ENCODE measurements at regions not wholly inside any gene's neighbourhood (a gene's known extent, or its start where the extent isn't known, plus 50 kb on each side); places are given as distances from the start of the nearest gene placed in this dataset.
"Not testable (repeated sequence)": the region's sequence is repeated elsewhere in the genome, so short reads cannot be mapped to it uniquely, and the experiment has no call there.

- H4K8ac ChIP-seq (ENCODE audit: low read depth, low read length) = no peak overlapping the region
- H3K4me2 ChIP-seq (ENCODE audit: insufficient read depth, low read length, poor library complexity, severe bottlenecking) = no peak overlapping the region
- H2BK15ac ChIP-seq (ENCODE audit: low read length) = no peak overlapping the region
- H3K27me3 ChIP-seq (ENCODE audit: control insufficient read depth in 3 of 3, insufficient read depth in 3 of 3, low read depth in 1 of 3, low read length in 3 of 3) = peaks cover 0 to 19% (median 0%) of the 10 kb centered on the region in 3 experiments
- H2BK120ac ChIP-seq (ENCODE audit: low read depth, low read length) = no peak overlapping the region
- no peak overlapping the region for H3K9ac ChIP-seq (ENCODE audit: low read depth, low read length, poor library complexity)
- no peak overlapping the region for H3K23ac ChIP-seq (ENCODE audit: low read depth, low read length, poor library complexity)
- no peak overlapping the region for H3K27ac ChIP-seq (replicated peaks; ENCODE audit: low read length)
- DNase-seq (ENCODE audit: low spot score) = no peak
- no peak overlapping the region for H3K4ac ChIP-seq (ENCODE audit: low read length)
- no peaks in the 10 kb centered on the region for H3K36me3 ChIP-seq (replicated peaks in 1 of 2; ENCODE audit: control insufficient read depth in 2 of 2, insufficient read depth in 2 of 2, low read length in 2 of 2)
- H3K9me3 ChIP-seq (replicated peaks in 1 of 2; ENCODE audit: control insufficient read depth in 2 of 2, insufficient read depth in 1 of 2, low read depth in 1 of 2, low read length in 2 of 2) = no peaks in the 10 kb centered on the region
- H2AK5ac ChIP-seq (ENCODE audit: low read depth, low read length) = no peak overlapping the region
- H2BK12ac ChIP-seq (ENCODE audit: low read length) = no peak overlapping the region
- no peaks in the 10 kb centered on the region for H3K79me1 ChIP-seq (ENCODE audit: low read depth, low read length)
- H3K14ac ChIP-seq (ENCODE audit: low read length) = no peak overlapping the region
- H3K4me3 ChIP-seq (ENCODE audit: low read length in 2 of 2) = no peak overlapping the region
- no peak overlapping the region for H2AFZ ChIP-seq (ENCODE audit: low read length)
- peaks cover 0 to 1% of the 10 kb centered on the region in 2 donors for H3K4me1 ChIP-seq (ENCODE audit: control insufficient read depth in 2 of 2, insufficient read depth in 1 of 2, low read depth in 1 of 2, low read length in 2 of 2)
- H2BK5ac ChIP-seq (ENCODE audit: low read length) = no peak overlapping the region
- no CpG with 5 or more reads among the region's 2 CpGs for WGBS, 2 donors (ENCODE audit: extremely low coverage in 2 of 2, insufficient read length in 2 of 2, insufficient replicate concordance in 1 of 2)
- H3K18ac ChIP-seq (ENCODE audit: low read length) = no peak overlapping the region
- no peak overlapping the region for H4K91ac ChIP-seq (ENCODE audit: low read depth, low read length, poor library complexity)
Measured at GRCh38 chr1:94351481-94351880, 66.7 kb upstream of the ABCD3 start.

GRCh38 chr1:94350350-94350924, 67.8 kb upstream of the ABCD3 start:
- no CpG with 5 or more reads among the region's 1 CpG for WGBS, 2 donors (ENCODE audit: extremely low coverage in 2 of 2, insufficient read length in 2 of 2, insufficient replicate concordance in 1 of 2)
- Histone ChIP-seq H3K27me3 (ENCODE audit: control insufficient read depth in 3 of 3, insufficient read depth in 3 of 3, low read depth in 1 of 3, low read length in 3 of 3) (peaks cover 0 to 19% (median 0%) of the 10 kb centered on the region in 3 experiments), H3K9ac (ENCODE audit: low read depth, low read length, poor library complexity) (no peak overlapping the region), H3K4me2 (ENCODE audit: insufficient read depth, low read length, poor library complexity, severe bottlenecking) (no peak overlapping the region), H3K14ac (ENCODE audit: low read length) (no peak overlapping the region), H3K36me3 (replicated peaks in 1 of 2; ENCODE audit: control insufficient read depth in 2 of 2, insufficient read depth in 2 of 2, low read length in 2 of 2) (no peaks in the 10 kb centered on the region), H2BK12ac (ENCODE audit: low read length) (no peak overlapping the region), H2AK5ac (ENCODE audit: low read depth, low read length) (no peak overlapping the region), H3K79me1 (ENCODE audit: low read depth, low read length) (no peaks in the 10 kb centered on the region), H3K27ac (replicated peaks; ENCODE audit: low read length) (no peak overlapping the region), H3K23ac (ENCODE audit: low read depth, low read length, poor library complexity) (no peak overlapping the region), H3K18ac (ENCODE audit: low read length) (no peak overlapping the region), H4K91ac (ENCODE audit: low read depth, low read length, poor library complexity) (no peak overlapping the region), H3K4ac (ENCODE audit: low read length) (no peak overlapping the region), H3K4me3 (ENCODE audit: low read length in 2 of 2) (no peak overlapping the region), H3K9me3 (replicated peaks in 1 of 2; ENCODE audit: control insufficient read depth in 2 of 2, insufficient read depth in 1 of 2, low read depth in 1 of 2, low read length in 2 of 2) (no peaks in the 10 kb centered on the region), H2BK5ac (ENCODE audit: low read length) (no peak overlapping the region), H2BK120ac (ENCODE audit: low read depth, low read length) (no peak overlapping the region), H4K8ac (ENCODE audit: low read depth, low read length) (no peak overlapping the region), H2BK15ac (ENCODE audit: low read length) (no peak overlapping the region), H3K4me1 (ENCODE audit: control insufficient read depth in 2 of 2, insufficient read depth in 1 of 2, low read depth in 1 of 2, low read length in 2 of 2) (peaks cover 0 to 1% of the 10 kb centered on the region in 2 donors), H2AFZ (ENCODE audit: low read length) (no peak overlapping the region)
- DNase-seq (ENCODE audit: low spot score) = no peak

DNA sequence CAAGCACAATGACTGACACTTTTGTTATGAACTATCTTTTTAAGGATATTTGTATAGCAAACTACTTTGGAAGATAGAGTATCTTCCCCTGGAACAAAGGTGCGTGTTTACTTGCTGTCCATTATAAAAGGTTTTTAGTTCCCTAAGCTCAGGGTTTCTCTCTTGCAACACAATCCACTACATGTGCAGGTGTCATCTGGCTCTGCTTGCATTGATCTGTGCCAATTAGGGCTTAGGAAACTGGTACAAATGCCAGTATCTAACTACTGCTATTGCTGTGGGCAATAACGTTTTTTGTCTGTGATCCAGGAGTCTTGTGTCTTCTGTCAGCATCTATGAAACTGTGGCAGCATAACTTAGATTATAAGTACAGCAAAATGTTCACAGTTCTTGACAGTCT, 68.3 kb upstream of the ABCD3 start:
- no peak overlapping the region for H3K4ac ChIP-seq (ENCODE audit: low read length)
- H3K27me3 ChIP-seq (ENCODE audit: control insufficient read depth in 3 of 3, insufficient read depth in 3 of 3, low read depth in 1 of 3, low read length in 3 of 3) = peaks cover 0 to 19% (median 0%) of the 10 kb centered on the region in 3 experiments
- H3K9ac ChIP-seq (ENCODE audit: low read depth, low read length, poor library complexity) = no peak overlapping the region
- no peak overlapping the region for H2BK5ac ChIP-seq (ENCODE audit: low read length)
- no peaks in the 10 kb centered on the region for H3K36me3 ChIP-seq (replicated peaks in 1 of 2; ENCODE audit: control insufficient read depth in 2 of 2, insufficient read depth in 2 of 2, low read length in 2 of 2)
- WGBS, 2 donors (ENCODE audit: extremely low coverage in 2 of 2, insufficient read length in 2 of 2, insufficient replicate concordance in 1 of 2) = no CpG with 5 or more reads among the region's 2 CpGs
- no peak overlapping the region for H3K23ac ChIP-seq (ENCODE audit: low read depth, low read length, poor library complexity)
- no peak overlapping the region for H3K27ac ChIP-seq (replicated peaks; ENCODE audit: low read length)
- no peak for DNase-seq (ENCODE audit: low spot score)
- H2BK12ac ChIP-seq (ENCODE audit: low read length) = no peak overlapping the region
- H3K14ac ChIP-seq (ENCODE audit: low read length) = no peak overlapping the region
- no peaks in the 10 kb centered on the region for H3K9me3 ChIP-seq (replicated peaks in 1 of 2; ENCODE audit: control insufficient read depth in 2 of 2, insufficient read depth in 1 of 2, low read depth in 1 of 2, low read length in 2 of 2)
- H3K79me1 ChIP-seq (ENCODE audit: low read depth, low read length) = no peaks in the 10 kb centered on the region
- H2BK15ac ChIP-seq (ENCODE audit: low read length) = no peak overlapping the region
- no peak overlapping the region for H2AK5ac ChIP-seq (ENCODE audit: low read depth, low read length)
- H3K18ac ChIP-seq (ENCODE audit: low read length) = no peak overlapping the region
- H2BK120ac ChIP-seq (ENCODE audit: low read depth, low read length) = no peak overlapping the region
- H3K4me3 ChIP-seq (ENCODE audit: low read length in 2 of 2) = no peak overlapping the region
- no peak overlapping the region for H4K91ac ChIP-seq (ENCODE audit: low read depth, low read length, poor library complexity)
- H4K8ac ChIP-seq (ENCODE audit: low read depth, low read length) = no peak overlapping the region
- no peak overlapping the region for H3K4me2 ChIP-seq (ENCODE audit: insufficient read depth, low read length, poor library complexity, severe bottlenecking)
- no peak overlapping the region for H2AFZ ChIP-seq (ENCODE audit: low read length)
- H3K4me1 ChIP-seq (ENCODE audit: control insufficient read depth in 2 of 2, insufficient read depth in 1 of 2, low read depth in 1 of 2, low read length in 2 of 2) = no peaks in the 10 kb centered on the region

DNA sequence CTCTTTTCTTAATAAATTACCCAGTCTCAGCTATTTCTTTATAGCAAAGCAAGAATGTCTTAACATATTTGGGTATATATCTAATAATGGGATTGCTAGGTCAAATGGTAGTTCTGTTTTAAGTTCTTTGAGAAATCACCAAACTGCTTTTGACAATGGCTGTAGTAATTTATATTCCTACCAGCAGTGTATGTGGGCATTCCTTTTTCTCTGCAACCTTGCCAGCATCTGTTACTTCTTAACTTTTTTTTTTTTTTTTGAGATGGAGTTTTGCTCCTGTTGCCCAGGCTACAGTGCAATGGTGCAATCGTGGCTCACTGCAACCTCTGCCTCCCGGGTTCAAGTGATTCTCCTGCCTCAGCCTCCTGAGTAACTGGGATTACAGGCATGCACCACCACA, 69.8 kb upstream of the ABCD3 start:
- H2BK15ac ChIP-seq (ENCODE audit: low read length); H3K23ac ChIP-seq (ENCODE audit: low read depth, low read length, poor library complexity); H2BK12ac ChIP-seq (ENCODE audit: low read length); H3K4me2 ChIP-seq (ENCODE audit: insufficient read depth, low read length, poor library complexity, severe bottlenecking); H3K4me3 ChIP-seq (ENCODE audit: low read length in 2 of 2); H3K4ac ChIP-seq (ENCODE audit: low read length); H4K8ac ChIP-seq (ENCODE audit: low read depth, low read length); H3K4me1 ChIP-seq (ENCODE audit: control insufficient read depth in 2 of 2, insufficient read depth in 1 of 2, low read depth in 1 of 2, low read length in 2 of 2); H3K79me1 ChIP-seq (ENCODE audit: low read depth, low read length); H3K9me3 ChIP-seq (replicated peaks in 1 of 2; ENCODE audit: control insufficient read depth in 2 of 2, insufficient read depth in 1 of 2, low read depth in 1 of 2, low read length in 2 of 2); H3K14ac ChIP-seq (ENCODE audit: low read length); H3K9ac ChIP-seq (ENCODE audit: low read depth, low read length, poor library complexity); DNase-seq (ENCODE audit: low spot score); H3K36me3 ChIP-seq (replicated peaks in 1 of 2; ENCODE audit: control insufficient read depth in 2 of 2, insufficient read depth in 2 of 2, low read length in 2 of 2); H3K18ac ChIP-seq (ENCODE audit: low read length); H2BK120ac ChIP-seq (ENCODE audit: low read depth, low read length); H2AFZ ChIP-seq (ENCODE audit: low read length); H2BK5ac ChIP-seq (ENCODE audit: low read length); H2AK5ac ChIP-seq (ENCODE audit: low read depth, low read length); H3K27ac ChIP-seq (replicated peaks; ENCODE audit: low read length); H4K91ac ChIP-seq (ENCODE audit: low read depth, low read length, poor library complexity): not testable (repeated sequence)
- WGBS, 2 donors (ENCODE audit: extremely low coverage in 2 of 2, insufficient read length in 2 of 2, insufficient replicate concordance in 1 of 2) = no CpG with 5 or more reads among the region's 2 CpGs
- peaks cover 0 to 15% (median 0%) of the 10 kb centered on the region in 3 experiments for H3K27me3 ChIP-seq (ENCODE audit: control insufficient read depth in 3 of 3, insufficient read depth in 3 of 3, low read depth in 1 of 3, low read length in 3 of 3)

Data from neuronal stem cell (in vitro differentiated cells).